Neural progenitor cell (in vitro differentiated cells): ENCODE measurements at regions not wholly inside any gene's neighbourhood (a gene's known extent, or its start where the extent isn't known, plus 50 kb on each side); places are given as distances from the start of the nearest gene placed in this dataset.

ENCODE experiments used
- DNase-seq: peaks from one replicate; pipeline ENCODE4 v3.0.0-alpha.2; 2016; ENCODE audit warnings: low spot score
- H2AFZ ChIP-seq: fragments of 200-600 bp; sonication (generic); replicated peaks from 2 replicates; pipeline ENCODE4 v1.6.1; 2016; ENCODE audit warnings: antibody characterized with exemption
- H3F3A ChIP-seq: fragments of 200-600 bp; sonication (generic); 2 replicates; pipeline ENCODE4 v1.6.1; 2016; ENCODE audit warnings: antibody characterized with exemption, low read depth
- H3K27ac ChIP-seq: fragments of 200-600 bp; sonication (generic); 2 replicates; pipeline ENCODE4 v1.5.1; 2016; ENCODE audit warnings: mild to moderate bottlenecking
- H3K27me3 ChIP-seq: fragments of 200-600 bp; sonication (generic); 2 replicates; pipeline ENCODE4 v1.6.1; 2016; ENCODE audit warnings: mild to moderate bottlenecking, moderate library complexity
- H3K36me3 ChIP-seq: fragments of 200-600 bp; sonication (generic); 2 replicates; pipeline ENCODE4 v1.5.1; 2016
- H3K4me1 ChIP-seq: fragments of 200-600 bp; sonication (generic); 2 replicates; pipeline ENCODE4 v1.6.1; 2016; ENCODE audit warnings: mixed run types
- H3K4me2 ChIP-seq: fragments of 200-600 bp; sonication (generic); 2 replicates; pipeline ENCODE4 v1.6.1; 2016
- H3K4me3 ChIP-seq: fragments of 200-600 bp; sonication (generic); 2 replicates; pipeline ENCODE4 v1.5.1; 2016
- H3K79me2 ChIP-seq: fragments of 200-600 bp; sonication (generic); 2 replicates; pipeline ENCODE4 v1.6.1; 2016; ENCODE audit warnings: low read depth
- H3K9ac ChIP-seq: fragments of 200-600 bp; sonication (generic); 2 replicates; pipeline ENCODE4 v1.6.1; 2016
- H3K9me3 ChIP-seq: fragments of 200-600 bp; sonication (generic); 2 replicates; pipeline ENCODE4 v1.5.1; 2016; ENCODE audit warnings: low read depth
- H4K20me1 ChIP-seq: fragments of 200-600 bp; sonication (generic); 2 replicates; pipeline ENCODE4 v1.6.1; 2016; ENCODE audit warnings: low read depth
- H3K27ac Mint-ChIP-seq: 3 replicates; pipeline ENCODE4 v1.8.0; 2021; ENCODE audit warnings: mixed read lengths
- H3K27me3 Mint-ChIP-seq: 2 replicates; pipeline ENCODE4 v1.8.0; 2022; ENCODE audit warnings: low read depth, mild to moderate bottlenecking, inconsistent platforms, moderate library complexity, mixed read lengths; ENCODE audit not compliant: insufficient read depth
- H3K36me3 Mint-ChIP-seq: 3 replicates; pipeline ENCODE4 v1.8.0; 2021; ENCODE audit warnings: mixed read lengths
- H3K4me1 Mint-ChIP-seq: 3 replicates; pipeline ENCODE4 v1.8.0; 2021; ENCODE audit warnings: mixed read lengths
- H3K4me3 Mint-ChIP-seq: 3 replicates; pipeline ENCODE4 v1.8.0; 2021; ENCODE audit warnings: mild to moderate bottlenecking, moderate library complexity, mixed read lengths
- H3K9me3 Mint-ChIP-seq: 3 replicates; pipeline ENCODE4 v1.8.0; 2020; ENCODE audit warnings: mixed read lengths
- EZH2 ChIP-seq: fragments of 200-600 bp; sonication (generic); IDR thresholded peaks from 2 replicates; pipeline ENCODE4 v1.6.1; 2017; ENCODE audit warnings: antibody characterized with exemption, mild to moderate bottlenecking, moderate library complexity
- EZH2phosphoT487 ChIP-seq: fragments of 200-600 bp; sonication (generic); IDR thresholded peaks from 2 replicates; pipeline ENCODE4 v1.6.1; 2017; ENCODE audit warnings: antibody characterized with exemption
- TF ChIP-seq, protein P1 (sequence below): fragments of 200-600 bp; sonication (generic); IDR thresholded peaks from 2 replicates; pipeline ENCODE4 v1.5.1; 2017; ENCODE audit warnings: antibody characterized with exemption, mild to moderate bottlenecking

DNA sequence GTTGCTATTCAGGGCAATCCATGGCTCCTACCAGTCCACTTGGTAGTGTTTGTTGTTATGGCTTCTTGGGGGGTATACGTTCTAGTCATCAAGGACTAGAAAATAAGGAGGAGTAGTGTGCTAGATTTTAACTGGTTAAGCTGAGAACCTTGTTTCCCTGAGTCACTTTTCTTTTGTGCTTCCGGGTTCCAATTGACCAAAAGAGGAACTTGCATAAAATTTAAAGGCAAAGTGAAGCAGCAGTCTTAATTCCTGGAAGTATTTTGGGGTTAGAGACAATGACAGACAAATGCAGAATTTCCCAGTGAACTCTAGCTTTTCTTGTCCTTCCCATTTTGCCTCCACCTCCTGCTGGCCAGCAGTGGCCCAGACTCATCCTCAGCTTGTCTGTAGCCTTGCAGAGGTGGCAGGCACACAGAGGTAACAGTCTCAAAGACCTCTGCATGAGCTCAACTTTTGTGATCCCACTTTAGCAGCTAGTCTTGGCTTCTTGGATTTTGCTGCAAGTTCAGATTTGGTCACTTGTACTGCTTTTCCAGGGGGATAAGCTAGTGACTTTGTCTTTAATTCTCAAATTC, 1105.8 kb upstream of the NXPH2 start:
- no peaks in the 10 kb centered on the region for H3K36me3 ChIP-seq
- H3K4me3 ChIP-seq = no peak overlapping the region
- no peaks in the 10 kb centered on the region for H3K4me1 ChIP-seq
- no peaks in the 10 kb centered on the region for H4K20me1 ChIP-seq
- Mint-ChIP-seq H3K27me3 (peaks cover 7% of the 10 kb centered on the region), H3K36me3 (no peaks in the 10 kb centered on the region), H3K4me3 (no peak overlapping the region), H3K27ac (no peak overlapping the region), H3K9me3 (no peaks in the 10 kb centered on the region), H3K4me1 (peaks cover 15% of the 10 kb centered on the region)
- H3K9me3 ChIP-seq = no peaks in the 10 kb centered on the region
- peak overlapping the region; percentile 67 for H2AFZ ChIP-seq
- H3F3A ChIP-seq = no peaks in the 10 kb centered on the region
- H3K27ac ChIP-seq = no peak overlapping the region
- no peaks in the 10 kb centered on the region for H3K79me2 ChIP-seq
- H3K4me2 ChIP-seq = no peak overlapping the region
- DNase-seq = peak; percentile 12
- TF ChIP-seq EZH2 (no peak), EZH2phosphoT487 (no peak)
- TF ChIP-seq, protein P1, sequence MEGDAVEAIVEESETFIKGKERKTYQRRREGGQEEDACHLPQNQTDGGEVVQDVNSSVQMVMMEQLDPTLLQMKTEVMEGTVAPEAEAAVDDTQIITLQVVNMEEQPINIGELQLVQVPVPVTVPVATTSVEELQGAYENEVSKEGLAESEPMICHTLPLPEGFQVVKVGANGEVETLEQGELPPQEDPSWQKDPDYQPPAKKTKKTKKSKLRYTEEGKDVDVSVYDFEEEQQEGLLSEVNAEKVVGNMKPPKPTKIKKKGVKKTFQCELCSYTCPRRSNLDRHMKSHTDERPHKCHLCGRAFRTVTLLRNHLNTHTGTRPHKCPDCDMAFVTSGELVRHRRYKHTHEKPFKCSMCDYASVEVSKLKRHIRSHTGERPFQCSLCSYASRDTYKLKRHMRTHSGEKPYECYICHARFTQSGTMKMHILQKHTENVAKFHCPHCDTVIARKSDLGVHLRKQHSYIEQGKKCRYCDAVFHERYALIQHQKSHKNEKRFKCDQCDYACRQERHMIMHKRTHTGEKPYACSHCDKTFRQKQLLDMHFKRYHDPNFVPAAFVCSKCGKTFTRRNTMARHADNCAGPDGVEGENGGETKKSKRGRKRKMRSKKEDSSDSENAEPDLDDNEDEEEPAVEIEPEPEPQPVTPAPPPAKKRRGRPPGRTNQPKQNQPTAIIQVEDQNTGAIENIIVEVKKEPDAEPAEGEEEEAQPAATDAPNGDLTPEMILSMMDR = no peak
- H3K9ac ChIP-seq = no peak overlapping the region
- H3K27me3 ChIP-seq = no peaks in the 10 kb centered on the region

DNA sequence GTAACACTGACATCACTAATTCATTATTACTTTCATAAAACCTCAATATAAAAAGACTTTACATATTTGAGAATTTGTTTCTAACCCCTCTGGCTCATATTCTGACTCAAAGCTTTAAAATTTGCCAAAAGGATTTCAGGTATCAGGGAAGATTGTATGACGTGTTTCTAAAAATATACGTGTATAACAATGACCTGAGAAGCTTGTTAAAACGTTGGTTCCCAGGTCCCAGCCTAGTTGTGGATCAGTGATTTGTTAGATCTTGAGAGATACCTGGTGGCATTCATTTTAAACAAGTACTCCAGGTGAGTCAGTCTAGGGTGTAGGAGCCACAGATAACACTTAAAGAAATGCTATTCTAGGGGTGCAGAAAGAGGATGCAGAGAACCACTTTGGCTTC, 1096.8 kb upstream of the NXPH2 start:
- no peak overlapping the region for H3K4me3 ChIP-seq
- H3K27ac ChIP-seq = no peak overlapping the region
- H3F3A ChIP-seq = no peaks in the 10 kb centered on the region
- no peaks in the 10 kb centered on the region for H3K79me2 ChIP-seq
- no peaks in the 10 kb centered on the region for H3K36me3 ChIP-seq
- H2AFZ ChIP-seq = no peak overlapping the region
- Mint-ChIP-seq H3K9me3 (no peaks in the 10 kb centered on the region), H3K4me3 (no peak overlapping the region), H3K27me3 (no peaks in the 10 kb centered on the region), H3K4me1 (no peaks in the 10 kb centered on the region), H3K36me3 (no peaks in the 10 kb centered on the region), H3K27ac (no peak overlapping the region)
- no peaks in the 10 kb centered on the region for H3K4me1 ChIP-seq
- no peaks in the 10 kb centered on the region for H3K9me3 ChIP-seq
- no peak for DNase-seq
- TF ChIP-seq, protein P1 = no peak
- TF ChIP-seq EZH2 (no peak), EZH2phosphoT487 (no peak)
- H3K27me3 ChIP-seq = no peaks in the 10 kb centered on the region
- H3K9ac ChIP-seq = no peak overlapping the region
- no peak overlapping the region for H3K4me2 ChIP-seq
- no peaks in the 10 kb centered on the region for H4K20me1 ChIP-seq

DNA sequence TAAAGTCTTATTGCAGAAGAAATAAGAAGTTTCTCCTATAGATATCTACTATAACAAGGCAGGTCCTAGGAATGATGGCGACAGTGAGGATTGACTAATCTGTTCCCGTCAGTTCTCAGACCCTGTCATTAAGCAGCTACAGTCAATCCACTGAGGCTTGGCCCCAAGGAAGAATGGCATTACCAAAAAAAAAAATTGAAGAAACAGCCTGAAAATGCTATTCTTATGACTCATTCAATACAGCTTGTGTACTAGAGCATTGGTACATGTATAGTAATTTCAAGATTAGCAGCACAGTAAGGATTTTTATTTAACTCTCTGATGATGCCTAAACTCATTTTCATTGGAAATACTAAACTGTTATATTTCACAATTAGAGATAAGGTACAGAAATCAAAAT, 1096.1 kb upstream of the NXPH2 start:
- Histone ChIP-seq H3K36me3 (no peaks in the 10 kb centered on the region), H3K9ac (no peak overlapping the region), H3K4me2 (no peak overlapping the region), H3K4me3 (no peak overlapping the region), H3K79me2 (no peaks in the 10 kb centered on the region), H4K20me1 (no peaks in the 10 kb centered on the region), H2AFZ (no peak overlapping the region), H3K9me3 (no peaks in the 10 kb centered on the region), H3K27me3 (no peaks in the 10 kb centered on the region), H3K4me1 (no peaks in the 10 kb centered on the region), H3K27ac (no peak overlapping the region), H3F3A (no peaks in the 10 kb centered on the region)
- no peak overlapping the region for H3K4me3 Mint-ChIP-seq
- no peaks in the 10 kb centered on the region for H3K4me1 Mint-ChIP-seq
- H3K27ac Mint-ChIP-seq = no peak overlapping the region
- H3K27me3 Mint-ChIP-seq = no peaks in the 10 kb centered on the region
- H3K36me3 Mint-ChIP-seq = no peaks in the 10 kb centered on the region
- no peak for TF ChIP-seq EZH2
- TF ChIP-seq EZH2phosphoT487 = no peak
- TF ChIP-seq, protein P1 = no peak
- no peaks in the 10 kb centered on the region for H3K9me3 Mint-ChIP-seq
- no peak for DNase-seq
